HG03520 (cell line): ENCODE measurements at regions not wholly inside any gene's neighbourhood (a gene's known extent, or its start where the extent isn't known, plus 50 kb on each side); places are given as distances from the start of the nearest gene placed in this dataset.

Source experiments
- ATAC-seq: cut with Tn5 transposase; IDR thresholded peaks from one replicate; pipeline ENCODE4 v1.9.1; 2021; ENCODE audit warnings: mild to moderate bottlenecking, moderate library complexity; ENCODE audit not compliant: unreplicated experiment

GRCh38 chr1:55612988-55613387, 397.8 kb upstream of the USP24 start:
- ATAC-seq, result no peak

- no peak for ATAC-seq
Observed at GRCh38 chr1:55611123-55611522, 396.0 kb upstream of the USP24 start.

DNA sequence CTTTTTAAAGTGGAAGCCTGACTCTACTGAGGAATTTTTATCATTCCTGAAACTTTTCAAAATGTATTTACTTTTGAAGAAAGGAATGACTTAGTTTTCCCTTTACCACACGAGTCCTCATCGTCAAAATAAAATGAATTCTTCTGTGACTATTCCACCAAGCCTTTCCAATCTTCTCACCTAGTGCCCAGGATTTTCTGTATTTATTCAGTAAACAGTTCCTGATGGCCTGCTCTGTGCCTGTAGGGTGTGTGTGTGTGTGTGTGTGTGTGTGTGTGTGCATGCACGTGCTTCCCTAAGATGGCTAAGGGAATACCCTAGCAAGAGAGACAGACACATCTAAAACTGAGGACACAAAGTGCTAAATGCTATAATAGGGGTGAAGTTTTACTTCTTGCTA, 395.0 kb upstream of the USP24 start:
- ATAC-seq, result no peak

DNA sequence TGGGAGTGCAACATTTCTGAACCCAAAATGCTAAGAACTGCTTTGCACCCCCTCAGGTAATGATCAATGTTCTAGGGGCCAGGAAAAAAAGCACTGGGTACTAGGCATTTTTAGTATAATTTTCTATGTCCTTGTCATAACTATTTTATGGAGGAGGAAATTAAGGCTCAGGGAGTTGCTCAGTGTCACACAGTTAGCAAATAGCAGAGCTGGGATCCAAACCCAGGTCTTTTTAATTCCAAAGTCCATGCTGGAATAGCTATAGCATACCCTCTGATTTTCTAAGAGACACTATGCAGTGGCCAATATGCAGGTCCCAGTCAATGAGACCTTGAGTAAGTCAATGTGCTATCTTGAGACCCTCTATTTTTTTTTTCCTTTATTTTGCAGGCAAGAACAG, 394.5 kb upstream of the USP24 start:
- no peak for ATAC-seq

GRCh38 chr1:55605155-55605554, 390.0 kb upstream of the USP24 start:
- ATAC-seq, result no peak

DNA sequence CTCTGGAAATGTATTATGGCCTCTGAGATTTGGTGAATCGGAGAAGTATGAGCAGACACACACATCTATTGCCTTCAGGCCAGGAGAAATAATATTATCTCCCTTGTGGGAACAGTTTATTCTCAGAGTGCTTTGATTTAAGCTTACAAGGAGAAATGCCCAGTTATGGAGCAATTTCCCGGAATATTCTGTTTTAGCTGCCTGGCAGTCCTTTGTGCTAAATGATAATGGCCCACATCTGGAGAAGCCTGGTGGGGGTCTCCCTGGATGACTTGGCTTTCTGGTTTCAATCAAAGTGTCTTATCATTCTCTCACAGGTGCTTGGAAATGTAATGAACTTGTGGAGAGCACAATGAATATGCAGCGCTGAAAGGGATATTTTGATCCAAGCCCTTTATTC, 389.6 kb upstream of the USP24 start:
- ATAC-seq, result no peak

GRCh38 chr1:55604179-55604578, 389.0 kb upstream of the USP24 start:
- ATAC-seq, result no peak

DNA sequence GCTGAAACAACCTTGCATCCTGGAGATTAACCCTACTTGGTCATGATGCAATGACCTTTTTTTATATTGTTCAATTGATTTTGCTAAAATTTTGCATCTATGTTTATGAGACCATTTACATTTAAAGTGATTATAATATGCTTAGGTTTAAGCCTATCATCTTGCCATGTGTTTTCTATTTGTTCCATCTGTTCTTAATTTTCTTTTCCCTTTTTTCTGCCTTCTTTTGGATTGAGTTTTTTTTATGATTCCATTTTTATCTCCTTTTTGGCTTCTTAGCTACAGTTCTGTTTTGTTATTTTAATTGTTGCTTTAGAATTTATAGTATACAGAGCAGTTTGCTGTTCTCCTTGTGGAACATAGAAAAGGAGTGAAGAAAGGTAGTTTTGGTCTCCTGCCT, 385.1 kb upstream of the USP24 start:
- no peak for ATAC-seq

DNA sequence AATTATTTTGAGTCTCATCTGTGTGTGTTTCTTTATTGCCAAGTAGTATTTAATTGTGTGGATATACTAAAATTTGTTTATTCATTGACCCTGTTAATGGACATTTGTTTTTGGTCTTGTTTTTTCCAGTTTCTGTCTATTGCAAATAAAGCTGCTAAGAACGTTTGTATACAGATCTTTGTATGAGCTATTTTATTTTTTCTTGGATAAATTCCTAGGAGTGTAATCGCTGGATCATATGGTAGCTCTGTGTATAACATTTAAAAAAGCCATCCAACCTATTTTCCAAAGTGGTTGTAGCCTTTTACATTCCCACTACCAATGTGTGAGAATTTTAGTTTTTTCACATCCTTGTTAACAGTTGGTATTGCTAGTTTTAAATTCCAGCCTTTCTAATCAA, 382.7 kb upstream of the USP24 start:
- no peak for ATAC-seq

GRCh38 chr1:55594701-55595100, 379.5 kb upstream of the USP24 start:
- ATAC-seq, result no peak

DNA sequence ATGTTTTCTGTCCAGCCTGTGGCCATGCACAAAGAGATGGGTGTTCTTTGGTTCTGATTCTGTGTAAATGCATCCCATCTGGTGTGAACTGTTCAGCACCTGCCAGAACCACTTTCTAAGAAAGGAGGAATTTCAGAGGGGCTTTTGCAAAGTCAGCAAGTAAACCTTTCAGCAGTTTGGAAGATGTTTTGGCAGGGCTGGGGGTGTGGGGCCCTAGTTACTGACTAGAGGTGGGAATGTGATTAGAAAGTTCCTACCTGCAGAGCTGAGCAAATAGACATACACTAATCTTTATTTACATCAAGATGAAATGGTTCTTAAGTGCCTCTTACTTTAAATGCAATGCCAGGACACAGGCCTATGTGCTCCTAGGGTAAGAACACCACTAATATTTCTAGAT, 378.1 kb upstream of the USP24 start:
- ATAC-seq, result no peak

DNA sequence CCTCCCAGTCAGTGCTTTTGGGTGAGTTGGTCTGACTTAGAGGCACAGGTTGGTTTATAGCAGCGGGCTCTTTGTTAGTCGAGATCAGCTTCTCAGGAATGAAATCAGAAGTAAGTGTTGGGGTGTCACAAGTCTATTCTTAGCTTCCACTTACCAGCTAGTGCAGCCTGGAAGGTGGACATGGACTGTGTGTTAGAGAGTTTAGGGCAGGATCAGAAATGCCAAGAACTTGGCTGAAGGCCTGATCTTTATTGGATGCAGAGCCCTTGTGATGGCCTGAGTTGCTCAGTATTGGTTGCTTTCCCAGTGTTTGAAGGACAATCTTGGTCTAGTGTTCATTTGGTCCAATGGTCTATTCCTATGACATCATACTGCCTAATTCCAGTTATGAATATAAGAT, 377.0 kb upstream of the USP24 start:
- no peak for ATAC-seq

DNA sequence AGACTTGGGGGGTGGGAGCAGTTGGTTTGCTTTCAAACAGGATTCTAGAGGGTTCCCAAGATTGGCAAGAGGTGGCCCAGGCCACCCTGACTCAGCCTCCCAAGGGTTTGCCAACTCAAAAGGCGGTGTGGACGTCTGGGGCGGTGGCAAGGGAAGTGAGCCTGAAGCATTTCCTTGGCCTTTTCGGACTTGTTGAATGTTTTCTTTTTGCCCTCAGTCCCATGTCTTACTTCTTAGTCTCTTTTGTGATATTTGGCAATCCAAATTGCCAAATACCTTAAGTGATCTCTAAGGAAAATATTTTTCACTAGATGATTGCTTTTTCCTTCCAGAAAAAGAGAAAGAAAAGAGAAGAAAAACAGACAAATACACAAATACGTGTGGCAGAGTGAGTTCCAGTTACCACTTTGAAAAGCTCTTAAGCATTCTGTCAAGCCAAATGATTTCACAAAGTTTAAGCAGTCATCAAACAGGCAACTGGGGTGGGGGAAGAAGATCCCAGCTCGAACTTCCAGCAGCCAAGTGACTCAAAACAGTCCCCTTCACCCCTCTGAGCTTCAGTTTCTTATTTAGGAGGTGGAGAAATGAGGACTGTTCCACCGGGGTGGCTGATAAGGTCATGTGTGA, 374.6 kb upstream of the USP24 start:
- no peak for ATAC-seq

- no peak for ATAC-seq
Observed at GRCh38 chr1:55588309-55588708, 373.1 kb upstream of the USP24 start.

GRCh38 chr1:55586771-55587170, 371.6 kb upstream of the USP24 start:
- ATAC-seq, result no peak

DNA sequence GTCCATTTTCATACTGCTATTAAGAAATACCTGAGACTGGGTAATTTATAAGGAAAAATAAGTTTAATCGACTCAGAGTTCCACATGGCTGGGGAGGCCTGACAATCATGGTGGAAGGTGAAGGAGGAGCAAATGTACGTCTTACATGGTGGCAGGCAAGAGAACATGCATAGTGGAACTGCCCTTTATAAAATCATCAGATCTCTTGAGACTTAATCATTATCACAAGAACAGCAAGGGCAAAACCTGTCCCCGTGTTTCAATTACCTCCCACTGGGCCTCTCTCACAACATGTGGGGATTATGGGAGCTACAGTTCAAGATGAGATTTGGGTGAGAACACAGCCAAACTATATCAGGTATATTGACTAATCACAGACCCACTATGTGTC, 370.2 kb upstream of the USP24 start:
- ATAC-seq, result no peak

- ATAC-seq, result no peak
Observed at GRCh38 chr1:55584526-55585401, 369.6 kb upstream of the USP24 start.

DNA sequence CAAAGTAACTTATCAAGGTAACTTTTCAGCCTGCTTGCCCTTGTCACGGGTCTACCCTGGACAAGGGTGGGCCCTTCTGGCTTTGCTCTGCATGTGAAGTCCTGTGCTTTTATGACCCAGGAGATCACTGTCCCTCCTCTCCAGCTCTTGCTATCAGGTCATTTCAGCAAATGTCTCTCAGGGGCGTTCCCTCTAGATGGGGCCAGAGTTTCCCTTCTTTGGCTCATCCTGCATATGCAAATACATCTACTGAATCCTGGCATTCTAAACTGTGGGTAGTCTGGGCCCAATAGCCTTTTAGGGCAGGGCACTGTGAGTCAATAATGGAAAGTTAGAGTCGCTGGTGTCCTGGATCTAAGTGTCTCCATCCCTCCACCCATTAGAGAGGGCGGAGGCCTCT, 366.9 kb upstream of the USP24 start:
- ATAC-seq, result no peak

- no peak for ATAC-seq
Observed at GRCh38 chr1:55580845-55581332, 365.7 kb upstream of the USP24 start.

- ATAC-seq, result no peak
Observed at GRCh38 chr1:55579332-55580001, 364.3 kb upstream of the USP24 start.

- no peak for ATAC-seq
Observed at GRCh38 chr1:55578646-55579045, 363.5 kb upstream of the USP24 start.
